ENCODE measurements at regions not wholly inside any gene's neighbourhood (a gene's known extent, or its start where the extent isn't known, plus 50 kb on each side); places are given as distances from the start of the nearest gene placed in this dataset.

DNA sequence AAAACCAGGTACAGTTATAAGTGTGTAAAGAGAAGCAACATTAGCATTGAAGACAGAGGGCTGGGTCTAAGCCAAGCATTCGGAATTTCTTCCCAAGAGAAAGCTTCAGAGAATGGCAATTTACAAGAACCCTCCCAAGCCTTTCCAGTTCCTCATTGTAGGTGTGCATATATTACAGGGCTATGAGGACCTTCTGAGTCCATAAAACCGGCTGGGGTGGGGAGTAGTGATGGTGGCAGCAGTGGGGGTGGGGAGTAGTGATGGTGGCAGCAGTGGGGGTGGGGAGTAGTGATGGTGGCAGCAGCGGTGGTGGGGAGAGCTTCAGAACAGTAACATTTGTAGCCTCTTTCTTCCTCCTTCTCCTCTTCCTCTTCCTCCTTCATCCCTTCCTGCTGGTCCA, 368.7 kb upstream of the UMPS start:
- Histone ChIP-seq H4K20me1 (ENCODE audit: insufficient read depth, low read length) (no peaks in the 10 kb centered on the region), H3K4me1 (ENCODE audit: low read length) (no peaks in the 10 kb centered on the region), H3K4me3 (ENCODE audit: low read length) (no peak overlapping the region), H3K9me3 (replicated peaks; ENCODE audit: insufficient read depth, low read length) (no peaks in the 10 kb centered on the region), H3K4me2 (ENCODE audit: low read depth, low read length) (no peak overlapping the region), H3F3A (ENCODE audit: insufficient read depth, low read length) (no peaks in the 10 kb centered on the region), H3K79me2 (ENCODE audit: low read length) (no peaks in the 10 kb centered on the region), H3K36me3 (replicated peaks; ENCODE audit: insufficient read depth, low read length) (no peaks in the 10 kb centered on the region), H3K27me3 (replicated peaks; ENCODE audit: insufficient read depth, low read length) (no peaks in the 10 kb centered on the region), H3K9ac (ENCODE audit: low read length) (no peak overlapping the region), H2AFZ (ENCODE audit: low read length) (no peak overlapping the region), H3K27ac (ENCODE audit: low read length) (no peak overlapping the region), H3K9me2 (replicated peaks; ENCODE audit: insufficient read depth, low read length) (no peaks in the 10 kb centered on the region)
- TF ChIP-seq, protein P1, sequence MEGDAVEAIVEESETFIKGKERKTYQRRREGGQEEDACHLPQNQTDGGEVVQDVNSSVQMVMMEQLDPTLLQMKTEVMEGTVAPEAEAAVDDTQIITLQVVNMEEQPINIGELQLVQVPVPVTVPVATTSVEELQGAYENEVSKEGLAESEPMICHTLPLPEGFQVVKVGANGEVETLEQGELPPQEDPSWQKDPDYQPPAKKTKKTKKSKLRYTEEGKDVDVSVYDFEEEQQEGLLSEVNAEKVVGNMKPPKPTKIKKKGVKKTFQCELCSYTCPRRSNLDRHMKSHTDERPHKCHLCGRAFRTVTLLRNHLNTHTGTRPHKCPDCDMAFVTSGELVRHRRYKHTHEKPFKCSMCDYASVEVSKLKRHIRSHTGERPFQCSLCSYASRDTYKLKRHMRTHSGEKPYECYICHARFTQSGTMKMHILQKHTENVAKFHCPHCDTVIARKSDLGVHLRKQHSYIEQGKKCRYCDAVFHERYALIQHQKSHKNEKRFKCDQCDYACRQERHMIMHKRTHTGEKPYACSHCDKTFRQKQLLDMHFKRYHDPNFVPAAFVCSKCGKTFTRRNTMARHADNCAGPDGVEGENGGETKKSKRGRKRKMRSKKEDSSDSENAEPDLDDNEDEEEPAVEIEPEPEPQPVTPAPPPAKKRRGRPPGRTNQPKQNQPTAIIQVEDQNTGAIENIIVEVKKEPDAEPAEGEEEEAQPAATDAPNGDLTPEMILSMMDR (IDR thresholded peaks at IDR 0.05; ENCODE audit: low read length) = no peak
- no peak for TF ChIP-seq EZH2 (optimal IDR thresholded peaks at IDR 0.05; ENCODE audit: low read depth, low read length)
- TF ChIP-seq EZH2phosphoT487 (IDR thresholded peaks at IDR 0.05; ENCODE audit: low read length) = no peak
- DNase-seq = no peak

DNA sequence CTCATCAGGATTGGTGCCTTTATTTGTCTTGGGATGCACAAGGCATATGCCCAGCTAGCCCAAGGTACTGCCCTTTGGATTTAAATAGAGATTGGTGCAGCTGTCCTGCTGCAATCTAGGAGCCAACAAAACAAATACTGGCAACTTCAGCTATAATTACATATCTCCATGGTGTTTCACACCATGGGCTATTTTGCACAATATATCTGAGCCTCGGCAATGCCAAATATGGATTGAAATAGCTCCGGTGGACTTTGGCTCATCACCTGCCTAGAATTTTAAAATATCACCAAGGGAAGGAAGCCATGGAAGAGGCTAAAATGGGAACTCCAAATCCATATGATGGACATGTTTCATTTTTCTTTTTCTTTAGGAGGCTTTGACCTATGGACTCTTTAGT, 367.8 kb upstream of the UMPS start:
- Histone ChIP-seq H3K36me3 (replicated peaks; ENCODE audit: insufficient read depth, low read length) (no peaks in the 10 kb centered on the region), H3K9me3 (replicated peaks; ENCODE audit: insufficient read depth, low read length) (no peaks in the 10 kb centered on the region), H3K27ac (ENCODE audit: low read length) (no peak overlapping the region), H3F3A (ENCODE audit: insufficient read depth, low read length) (no peaks in the 10 kb centered on the region), H3K9me2 (replicated peaks; ENCODE audit: insufficient read depth, low read length) (no peaks in the 10 kb centered on the region), H3K27me3 (replicated peaks; ENCODE audit: insufficient read depth, low read length) (no peaks in the 10 kb centered on the region), H3K79me2 (ENCODE audit: low read length) (no peaks in the 10 kb centered on the region), H3K4me1 (ENCODE audit: low read length) (no peaks in the 10 kb centered on the region), H3K4me3 (ENCODE audit: low read length) (no peak overlapping the region), H3K9ac (ENCODE audit: low read length) (no peak overlapping the region), H3K4me2 (ENCODE audit: low read depth, low read length) (no peak overlapping the region), H2AFZ (ENCODE audit: low read length) (no peak overlapping the region), H4K20me1 (ENCODE audit: insufficient read depth, low read length) (no peaks in the 10 kb centered on the region)
- DNase-seq = no peak
- TF ChIP-seq, protein P1 (IDR thresholded peaks at IDR 0.05; ENCODE audit: low read length) = no peak
- TF ChIP-seq EZH2 (optimal IDR thresholded peaks at IDR 0.05; ENCODE audit: low read depth, low read length) (no peak), EZH2phosphoT487 (IDR thresholded peaks at IDR 0.05; ENCODE audit: low read length) (no peak)

DNA sequence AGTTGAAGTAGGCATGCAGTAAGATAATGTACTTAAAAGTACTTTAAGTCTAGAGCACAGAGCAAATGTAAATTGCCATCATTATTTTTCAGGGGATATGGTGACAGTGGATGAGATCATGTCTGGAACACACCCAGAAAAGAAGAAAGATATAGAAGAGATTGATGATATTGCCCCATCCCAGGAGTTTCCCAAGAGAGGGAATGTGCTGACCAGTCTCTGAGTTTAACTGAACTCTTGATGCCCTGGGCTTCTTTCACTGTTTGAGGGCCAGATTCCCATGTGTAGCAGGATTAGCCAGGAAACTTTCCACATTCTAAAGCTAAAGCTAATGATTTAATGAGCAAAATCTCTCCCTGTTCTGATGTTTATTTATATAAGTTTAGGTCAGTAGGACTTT, 366.8 kb upstream of the UMPS start:
- Histone ChIP-seq H3K79me2 (ENCODE audit: low read length) (no peaks in the 10 kb centered on the region), H3K9ac (ENCODE audit: low read length) (no peak overlapping the region), H3K27ac (ENCODE audit: low read length) (no peak overlapping the region), H3F3A (ENCODE audit: insufficient read depth, low read length) (no peaks in the 10 kb centered on the region), H3K4me2 (ENCODE audit: low read depth, low read length) (no peak overlapping the region), H3K9me3 (replicated peaks; ENCODE audit: insufficient read depth, low read length) (no peaks in the 10 kb centered on the region), H3K9me2 (replicated peaks; ENCODE audit: insufficient read depth, low read length) (no peaks in the 10 kb centered on the region), H4K20me1 (ENCODE audit: insufficient read depth, low read length) (no peaks in the 10 kb centered on the region), H3K27me3 (replicated peaks; ENCODE audit: insufficient read depth, low read length) (no peaks in the 10 kb centered on the region), H3K4me3 (ENCODE audit: low read length) (no peak overlapping the region), H3K36me3 (replicated peaks; ENCODE audit: insufficient read depth, low read length) (no peaks in the 10 kb centered on the region), H2AFZ (ENCODE audit: low read length) (no peak overlapping the region), H3K4me1 (ENCODE audit: low read length) (no peaks in the 10 kb centered on the region)
- TF ChIP-seq EZH2phosphoT487 (IDR thresholded peaks at IDR 0.05; ENCODE audit: low read length) (no peak), EZH2 (optimal IDR thresholded peaks at IDR 0.05; ENCODE audit: low read depth, low read length) (no peak)
- TF ChIP-seq, protein P1 (IDR thresholded peaks at IDR 0.05; ENCODE audit: low read length) = no peak
- DNase-seq = no peak
